ENCODE measurements at regions not wholly inside any gene's neighbourhood (a gene's known extent, or its start where the extent isn't known, plus 50 kb on each side); places are given as distances from the start of the nearest gene placed in this dataset.

GRCh38 chr6:195861-196360, 96.4 kb upstream of the DUSP22 start:
- TF ChIP-seq, protein P1, sequence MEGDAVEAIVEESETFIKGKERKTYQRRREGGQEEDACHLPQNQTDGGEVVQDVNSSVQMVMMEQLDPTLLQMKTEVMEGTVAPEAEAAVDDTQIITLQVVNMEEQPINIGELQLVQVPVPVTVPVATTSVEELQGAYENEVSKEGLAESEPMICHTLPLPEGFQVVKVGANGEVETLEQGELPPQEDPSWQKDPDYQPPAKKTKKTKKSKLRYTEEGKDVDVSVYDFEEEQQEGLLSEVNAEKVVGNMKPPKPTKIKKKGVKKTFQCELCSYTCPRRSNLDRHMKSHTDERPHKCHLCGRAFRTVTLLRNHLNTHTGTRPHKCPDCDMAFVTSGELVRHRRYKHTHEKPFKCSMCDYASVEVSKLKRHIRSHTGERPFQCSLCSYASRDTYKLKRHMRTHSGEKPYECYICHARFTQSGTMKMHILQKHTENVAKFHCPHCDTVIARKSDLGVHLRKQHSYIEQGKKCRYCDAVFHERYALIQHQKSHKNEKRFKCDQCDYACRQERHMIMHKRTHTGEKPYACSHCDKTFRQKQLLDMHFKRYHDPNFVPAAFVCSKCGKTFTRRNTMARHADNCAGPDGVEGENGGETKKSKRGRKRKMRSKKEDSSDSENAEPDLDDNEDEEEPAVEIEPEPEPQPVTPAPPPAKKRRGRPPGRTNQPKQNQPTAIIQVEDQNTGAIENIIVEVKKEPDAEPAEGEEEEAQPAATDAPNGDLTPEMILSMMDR (IDR thresholded peaks at IDR 0.05; ENCODE audit: low read depth, low read length): no peak
- TF ChIP-seq MYC (IDR thresholded peaks at IDR 0.05; ENCODE audit: low read depth, low read length): no peak
- TF ChIP-seq POLR2A (IDR thresholded peaks at IDR 0.05; ENCODE audit: extremely low read depth, insufficient read length): no peak
- DNase-seq (ENCODE audit: low read depth): no peak

DNA sequence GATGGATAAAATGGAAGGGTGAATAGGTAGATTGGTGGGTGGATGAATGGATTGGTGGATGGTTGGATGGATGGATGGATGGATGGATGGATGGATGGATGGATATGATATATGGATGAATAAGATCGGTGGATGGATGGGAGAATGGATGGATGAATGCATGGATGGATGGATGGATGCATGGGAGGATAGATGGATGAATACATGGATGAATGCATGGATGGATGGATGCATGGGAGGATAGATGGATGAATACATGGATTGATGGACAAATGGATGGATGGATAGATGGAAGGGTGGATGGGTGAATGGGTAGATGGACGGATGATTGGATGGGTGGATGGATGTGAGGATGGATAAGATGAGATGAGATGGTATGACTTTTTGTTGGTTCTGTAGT, 95.7 kb upstream of the DUSP22 start:
- no peak for DNase-seq (ENCODE audit: low read depth)
- TF ChIP-seq, protein P2, sequence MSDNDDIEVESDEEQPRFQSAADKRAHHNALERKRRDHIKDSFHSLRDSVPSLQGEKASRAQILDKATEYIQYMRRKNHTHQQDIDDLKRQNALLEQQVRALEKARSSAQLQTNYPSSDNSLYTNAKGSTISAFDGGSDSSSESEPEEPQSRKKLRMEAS (IDR thresholded peaks at IDR 0.05; ENCODE audit: low read depth, low read length): no peak
- TF ChIP-seq POLR2A (IDR thresholded peaks at IDR 0.05; ENCODE audit: extremely low read depth, insufficient read length) (no peak), MYC (IDR thresholded peaks at IDR 0.05; ENCODE audit: low read depth, low read length) (no peak)
- TF ChIP-seq, protein P1 (IDR thresholded peaks at IDR 0.05; ENCODE audit: low read depth, low read length): no peak
- H3K4me3 ChIP-seq (ENCODE audit: low read depth, low read length): no peak overlapping the region

More at GRCh38 chr6:195861-196360, 96.4 kb upstream of the DUSP22 start:
- no peak overlapping the region for H3K4me3 ChIP-seq (ENCODE audit: low read depth, low read length)

DNA sequence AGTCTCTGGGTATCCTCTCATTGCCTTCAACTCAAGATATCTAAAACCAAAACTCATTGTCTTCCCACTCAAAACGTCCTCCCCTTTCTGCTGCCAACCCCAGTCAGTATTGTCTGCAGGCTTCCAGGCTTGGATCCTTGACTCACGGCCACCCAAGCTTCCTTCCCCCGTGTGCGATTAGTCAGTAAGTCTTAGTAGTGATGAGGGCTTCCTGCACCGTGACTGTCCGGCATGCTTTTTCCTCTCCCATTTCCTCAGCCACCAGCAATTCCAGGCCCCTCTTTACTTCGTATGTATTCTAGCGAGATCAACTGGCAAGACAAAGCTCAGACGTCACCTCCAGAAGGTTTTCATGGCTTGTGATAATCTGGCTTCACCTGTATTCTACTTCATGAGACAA, 88.6 kb upstream of the DUSP22 start:
- TF ChIP-seq, protein P2 (IDR thresholded peaks at IDR 0.05; ENCODE audit: low read depth, low read length): no peak
- TF ChIP-seq POLR2A (IDR thresholded peaks at IDR 0.05; ENCODE audit: extremely low read depth, insufficient read length) (no peak), MYC (IDR thresholded peaks at IDR 0.05; ENCODE audit: low read depth, low read length) (no peak)
- TF ChIP-seq, protein P1 (IDR thresholded peaks at IDR 0.05; ENCODE audit: low read depth, low read length): no peak
- no peak for DNase-seq (ENCODE audit: low read depth)
- no peak overlapping the region for H3K4me3 ChIP-seq (ENCODE audit: low read depth, low read length)

GRCh38 chr6:206264-206663, 86.0 kb upstream of the DUSP22 start:
- no peak for DNase-seq (ENCODE audit: low read depth)
- H3K4me3 ChIP-seq (ENCODE audit: low read depth, low read length): no peak overlapping the region
- TF ChIP-seq MYC (IDR thresholded peaks at IDR 0.05; ENCODE audit: low read depth, low read length) (no peak), POLR2A (IDR thresholded peaks at IDR 0.05; ENCODE audit: extremely low read depth, insufficient read length) (no peak)
- TF ChIP-seq, protein P1 (IDR thresholded peaks at IDR 0.05; ENCODE audit: low read depth, low read length): no peak
- TF ChIP-seq, protein P2 (IDR thresholded peaks at IDR 0.05; ENCODE audit: low read depth, low read length): no peak

GRCh38 chr6:208364-208763, 83.9 kb upstream of the DUSP22 start:
- H3K4me3 ChIP-seq (ENCODE audit: low read depth, low read length): no peak overlapping the region
- no peak for DNase-seq (ENCODE audit: low read depth)
- TF ChIP-seq MYC (IDR thresholded peaks at IDR 0.05; ENCODE audit: low read depth, low read length) (no peak), POLR2A (IDR thresholded peaks at IDR 0.05; ENCODE audit: extremely low read depth, insufficient read length) (no peak)
- TF ChIP-seq, protein P2 (IDR thresholded peaks at IDR 0.05; ENCODE audit: low read depth, low read length): no peak
- TF ChIP-seq, protein P1 (IDR thresholded peaks at IDR 0.05; ENCODE audit: low read depth, low read length): no peak

DNA sequence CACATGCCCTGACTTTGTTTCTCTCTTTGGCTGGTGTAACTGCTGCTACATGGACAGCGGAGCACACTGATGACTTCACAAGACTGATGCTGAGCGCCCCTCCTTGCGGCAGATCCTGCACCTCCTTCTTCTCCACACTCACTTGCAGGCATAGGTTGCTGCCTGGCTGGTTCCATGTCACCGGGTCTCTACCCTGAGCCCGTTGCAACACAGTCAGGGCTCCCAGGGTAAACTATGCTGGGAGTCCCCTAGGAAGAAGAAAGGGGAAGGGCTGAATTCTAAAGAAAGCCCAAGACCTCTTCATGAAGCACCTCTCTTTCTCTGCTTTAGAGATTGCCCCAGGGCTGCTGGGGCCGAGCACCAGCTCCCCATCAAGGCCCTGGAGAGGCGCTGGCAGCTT, 83.3 kb upstream of the DUSP22 start:
- peak; percentile 37 for DNase-seq (ENCODE audit: low read depth)
- no peak overlapping the region for H3K4me3 ChIP-seq (ENCODE audit: low read depth, low read length)
- TF ChIP-seq, protein P2 (IDR thresholded peaks at IDR 0.05; ENCODE audit: low read depth, low read length): no peak
- TF ChIP-seq MYC (IDR thresholded peaks at IDR 0.05; ENCODE audit: low read depth, low read length) (no peak), POLR2A (IDR thresholded peaks at IDR 0.05; ENCODE audit: extremely low read depth, insufficient read length) (no peak)
- TF ChIP-seq, protein P1 (IDR thresholded peaks at IDR 0.05; ENCODE audit: low read depth, low read length): no peak
